ENCODE measurements at regions not wholly inside any gene's neighbourhood (a gene's known extent, or its start where the extent isn't known, plus 50 kb on each side); places are given as distances from the start of the nearest gene placed in this dataset.

GRCh38 chr14:86015511-86015910, 485.6 kb downstream of the FLRT2 start:
- DNase-seq: no peak

- DNase-seq: no peak
Observed at GRCh38 chr14:86013641-86014040, 483.7 kb downstream of the FLRT2 start.

GRCh38 chr14:86012461-86012860, 482.5 kb downstream of the FLRT2 start:
- DNase-seq: no peak

GRCh38 chr14:86003998-86004397, 474.1 kb downstream of the FLRT2 start:
- DNase-seq: no peak

- no peak for DNase-seq
Observed at GRCh38 chr14:85996551-85996950, 466.6 kb downstream of the FLRT2 start.

GRCh38 chr14:85991156-85991555, 461.2 kb downstream of the FLRT2 start:
- DNase-seq: no peak

GRCh38 chr14:85987907-85988306, 458.0 kb downstream of the FLRT2 start:
- no peak for DNase-seq

- DNase-seq: no peak
Observed at GRCh38 chr14:85987292-85987691, 457.3 kb downstream of the FLRT2 start.

- DNase-seq: no peak
Observed at GRCh38 chr14:85978582-85979250, 448.8 kb downstream of the FLRT2 start.

- DNase-seq: no peak
Observed at GRCh38 chr14:85974602-85975001, 444.7 kb downstream of the FLRT2 start.

- no peak for DNase-seq
Observed at GRCh38 chr14:85963486-85963885, 433.5 kb downstream of the FLRT2 start.

- no peak for DNase-seq
Observed at GRCh38 chr14:85960756-85961155, 430.8 kb downstream of the FLRT2 start.

GRCh38 chr14:85959063-85959462, 429.1 kb downstream of the FLRT2 start:
- DNase-seq: no peak

GRCh38 chr14:85958069-85958468, 428.1 kb downstream of the FLRT2 start:
- DNase-seq: no peak

- DNase-seq: no peak
Observed at GRCh38 chr14:85953265-85953664, 423.3 kb downstream of the FLRT2 start.

GRCh38 chr14:85948153-85948552, 418.2 kb downstream of the FLRT2 start:
- DNase-seq: no peak

GRCh38 chr14:85947461-85948139, 417.7 kb downstream of the FLRT2 start:
- DNase-seq: no peak

- DNase-seq: no peak
Observed at GRCh38 chr14:85943192-85943591, 413.2 kb downstream of the FLRT2 start.

- DNase-seq: no peak
Observed at GRCh38 chr14:85934886-85935254, 404.9 kb downstream of the FLRT2 start.

GRCh38 chr14:85934123-85934885, 404.4 kb downstream of the FLRT2 start:
- peak; percentile 38 for DNase-seq

GRCh38 chr14:85921241-85921640, 391.3 kb downstream of the FLRT2 start:
- no peak for DNase-seq

- no peak for DNase-seq
Observed at GRCh38 chr14:85917716-85918115, 387.8 kb downstream of the FLRT2 start.

GRCh38 chr14:85915711-85916110, 385.8 kb downstream of the FLRT2 start:
- no peak for DNase-seq

- no peak for DNase-seq
Observed at GRCh38 chr14:85912141-85912540, 382.2 kb downstream of the FLRT2 start.

Data from NCI-H774 (cell line).